NCI-H2227 treated with DMSO at 0.1 percent for 48 hours (cell line): ENCODE measurements at regions not wholly inside any gene's neighbourhood (a gene's known extent, or its start where the extent isn't known, plus 50 kb on each side); places are given as distances from the start of the nearest gene placed in this dataset.

Experiments
- DNase-seq: peaks from one replicate; lab custom pipeline; 2025; lab: John Stamatoyannopoulos, UW

GRCh38 chr22:19574247-19574646 lies 50.0 kb upstream of the CLDN5 start:
- no peak for DNase-seq

GRCh38 chr22:19576460-19577421 lies 52.5 kb upstream of the CLDN5 start:
- DNase-seq: no peak

GRCh38 chr22:19577422-19577966 lies 53.3 kb upstream of the CLDN5 start:
- DNase-seq: no peak

GRCh38 chr22:19578180-19579004 lies 54.2 kb upstream of the CLDN5 start:
- DNase-seq: no peak

GRCh38 chr22:19579115-19579811 lies 55.1 kb upstream of the CLDN5 start:
- DNase-seq: no peak

- no peak for DNase-seq
These were observed 55.7 kb upstream of the CLDN5 start for GRCh38 chr22:19579880-19580279.

- no peak for DNase-seq
These were observed 56.2 kb upstream of the CLDN5 start for GRCh38 chr22:19580291-19580890.

- no peak for DNase-seq
These were observed 58.0 kb upstream of the CLDN5 start for GRCh38 chr22:19582033-19582693.

GRCh38 chr22:19586922-19587684 lies 62.9 kb upstream of the CLDN5 start:
- DNase-seq: no peak

- no peak for DNase-seq
These were observed 66.5 kb upstream of the CLDN5 start for GRCh38 chr22:19590696-19591095.

GRCh38 chr22:19591568-19591967 lies 67.4 kb upstream of the CLDN5 start:
- DNase-seq: no peak

GRCh38 chr22:19592464-19592863 lies 68.3 kb upstream of the CLDN5 start:
- DNase-seq: no peak

- no peak for DNase-seq
These were observed 69.9 kb upstream of the CLDN5 start for GRCh38 chr22:19593991-19594569.

- no peak for DNase-seq
These were observed 71.3 kb upstream of the CLDN5 start for GRCh38 chr22:19595532-19595931.

- DNase-seq: no peak
These were observed 72.6 kb upstream of the CLDN5 start for GRCh38 chr22:19596680-19597398.

GRCh38 chr22:19597399-19597735 lies 73.2 kb upstream of the CLDN5 start:
- no peak for DNase-seq

GRCh38 chr22:19598054-19598855 lies 74.0 kb upstream of the CLDN5 start:
- DNase-seq: no peak

GRCh38 chr22:19599004-19599403 lies 74.8 kb upstream of the CLDN5 start:
- no peak for DNase-seq
